ENCODE measurements at regions not wholly inside any gene's neighbourhood (a gene's known extent, or its start where the extent isn't known, plus 50 kb on each side); places are given as distances from the start of the nearest gene placed in this dataset.
"Not testable (repeated sequence)": the region's sequence is repeated elsewhere in the genome, so short reads cannot be mapped to it uniquely, and the experiment has no call there.

DNA sequence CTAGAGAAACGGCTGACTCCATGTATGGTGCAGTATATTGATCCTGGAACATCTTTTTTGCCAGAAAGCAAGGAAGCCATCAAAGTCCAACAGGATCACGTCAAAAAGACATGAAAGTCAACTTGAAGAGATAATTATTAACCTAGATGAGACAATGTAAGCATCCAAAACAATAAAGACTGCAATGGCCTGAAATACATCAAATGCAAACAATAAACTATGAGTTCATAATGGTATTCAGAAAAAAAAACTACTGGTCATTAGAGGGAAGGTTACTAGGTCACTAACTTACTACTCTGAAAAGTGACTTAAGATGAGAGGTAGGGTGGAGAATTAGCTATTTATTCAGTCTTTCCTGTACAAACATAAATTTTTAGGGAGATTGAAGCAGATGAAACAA is 75.3 kb upstream of the OR4F16 start:
- not testable (repeated sequence) for H3K27me3 ChIP-seq (ENCODE audit: insufficient read depth, low read length, poor library complexity, severe bottlenecking); H3K4me3 ChIP-seq (ENCODE audit: low read length, poor library complexity, severe bottlenecking); H3K9me3 ChIP-seq (ENCODE audit: insufficient read depth, low read depth, low read length); H3K4me2 ChIP-seq (ENCODE audit: low read depth, low read length, poor library complexity, severe bottlenecking); H3K4me1 ChIP-seq (ENCODE audit: insufficient read depth, low read length, poor library complexity, severe bottlenecking); H2AFZ ChIP-seq (ENCODE audit: low read length); H3F3A ChIP-seq (ENCODE audit: low read depth); H3K9ac ChIP-seq (ENCODE audit: low read depth, low read length, poor library complexity, severe bottlenecking); H3K79me2 ChIP-seq (ENCODE audit: insufficient read depth, low read length); H3K9me2 ChIP-seq (replicated peaks; ENCODE audit: low read depth, low read length); H3K36me3 ChIP-seq (ENCODE audit: insufficient read depth, low read length); H4K20me1 ChIP-seq (ENCODE audit: insufficient read depth, low read length, poor library complexity, severe bottlenecking)

DNA sequence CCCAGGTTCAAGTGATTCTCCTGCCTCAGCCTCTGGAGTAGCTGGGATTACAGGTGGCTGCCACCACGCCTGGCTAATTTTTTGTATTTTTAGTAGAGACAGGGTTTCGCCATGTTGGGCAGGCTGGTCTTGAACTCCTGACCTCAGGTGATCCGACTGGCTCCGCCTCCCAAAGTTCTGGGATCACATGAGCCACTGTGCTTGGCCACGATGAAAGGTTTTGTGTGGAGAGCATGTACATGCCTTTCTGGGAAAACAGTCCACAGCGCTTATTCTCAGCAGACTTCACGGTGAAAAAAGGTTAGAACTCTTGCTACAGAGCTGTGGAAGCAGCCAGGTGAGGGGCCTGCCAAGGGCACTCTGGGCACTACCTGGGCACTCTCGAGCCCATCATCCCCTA is 85.0 kb upstream of the OR4F16 start:
- H3K4me3 ChIP-seq (ENCODE audit: low read length, poor library complexity, severe bottlenecking); H3K9ac ChIP-seq (ENCODE audit: low read depth, low read length, poor library complexity, severe bottlenecking); H4K20me1 ChIP-seq (ENCODE audit: insufficient read depth, low read length, poor library complexity, severe bottlenecking); H3K9me2 ChIP-seq (replicated peaks; ENCODE audit: low read depth, low read length); H3K9me3 ChIP-seq (ENCODE audit: insufficient read depth, low read depth, low read length); H3K4me1 ChIP-seq (ENCODE audit: insufficient read depth, low read length, poor library complexity, severe bottlenecking); H3K36me3 ChIP-seq (ENCODE audit: insufficient read depth, low read length); H3K4me2 ChIP-seq (ENCODE audit: low read depth, low read length, poor library complexity, severe bottlenecking); H3K27me3 ChIP-seq (ENCODE audit: insufficient read depth, low read length, poor library complexity, severe bottlenecking); H2AFZ ChIP-seq (ENCODE audit: low read length); H3K79me2 ChIP-seq (ENCODE audit: insufficient read depth, low read length); H3F3A ChIP-seq (ENCODE audit: low read depth): not testable (repeated sequence)

DNA sequence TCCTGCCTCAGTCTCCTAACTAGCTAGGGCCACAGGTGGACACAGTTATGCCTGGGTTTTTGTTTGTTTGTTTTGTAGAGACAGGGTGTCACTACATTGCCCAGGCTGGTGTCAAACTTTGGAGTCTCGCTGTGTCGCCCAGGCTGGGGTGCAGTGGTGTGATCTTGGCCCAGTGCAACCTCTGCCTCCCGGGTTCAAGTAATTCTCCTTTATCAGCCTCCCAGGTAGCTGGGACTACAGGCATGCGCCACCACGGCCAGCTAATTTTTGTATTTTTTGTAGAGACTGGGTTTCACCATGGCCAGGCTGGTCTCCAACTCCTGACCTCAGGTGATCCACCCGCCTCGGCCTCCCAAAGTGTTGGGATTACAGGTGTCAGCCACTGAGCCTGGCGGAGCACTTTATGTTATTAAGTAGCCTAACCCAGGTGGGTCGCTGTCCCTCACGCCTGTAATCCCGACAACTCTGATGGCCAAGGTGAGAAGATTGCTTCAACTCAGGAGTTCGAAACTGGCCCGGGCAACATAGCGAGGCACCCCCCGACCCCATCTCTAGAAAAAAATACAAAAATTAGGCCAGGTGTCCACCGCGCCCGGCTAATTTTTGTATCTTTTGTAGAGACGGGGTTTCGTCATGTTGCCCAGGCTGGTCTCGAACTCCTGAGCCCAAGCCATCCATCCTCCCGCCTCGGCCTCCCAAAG is 91.2 kb upstream of the OR4F16 start:
- Histone ChIP-seq H3K9ac (ENCODE audit: low read depth, low read length, poor library complexity, severe bottlenecking) (peak overlapping the region; percentile 81), H3K79me2 (ENCODE audit: insufficient read depth, low read length) (peaks cover 19% of the 10 kb centered on the region), H3K4me3 (ENCODE audit: low read length, poor library complexity, severe bottlenecking) (peak overlapping the region; percentile 72), H3K4me2 (ENCODE audit: low read depth, low read length, poor library complexity, severe bottlenecking) (peak overlapping the region; percentile 71)
- not testable (repeated sequence) for H3K9me3 ChIP-seq (ENCODE audit: insufficient read depth, low read depth, low read length); H2AFZ ChIP-seq (ENCODE audit: low read length); H3F3A ChIP-seq (ENCODE audit: low read depth); H4K20me1 ChIP-seq (ENCODE audit: insufficient read depth, low read length, poor library complexity, severe bottlenecking); H3K36me3 ChIP-seq (ENCODE audit: insufficient read depth, low read length); H3K9me2 ChIP-seq (replicated peaks; ENCODE audit: low read depth, low read length); H3K27me3 ChIP-seq (ENCODE audit: insufficient read depth, low read length, poor library complexity, severe bottlenecking); H3K4me1 ChIP-seq (ENCODE audit: insufficient read depth, low read length, poor library complexity, severe bottlenecking)

DNA sequence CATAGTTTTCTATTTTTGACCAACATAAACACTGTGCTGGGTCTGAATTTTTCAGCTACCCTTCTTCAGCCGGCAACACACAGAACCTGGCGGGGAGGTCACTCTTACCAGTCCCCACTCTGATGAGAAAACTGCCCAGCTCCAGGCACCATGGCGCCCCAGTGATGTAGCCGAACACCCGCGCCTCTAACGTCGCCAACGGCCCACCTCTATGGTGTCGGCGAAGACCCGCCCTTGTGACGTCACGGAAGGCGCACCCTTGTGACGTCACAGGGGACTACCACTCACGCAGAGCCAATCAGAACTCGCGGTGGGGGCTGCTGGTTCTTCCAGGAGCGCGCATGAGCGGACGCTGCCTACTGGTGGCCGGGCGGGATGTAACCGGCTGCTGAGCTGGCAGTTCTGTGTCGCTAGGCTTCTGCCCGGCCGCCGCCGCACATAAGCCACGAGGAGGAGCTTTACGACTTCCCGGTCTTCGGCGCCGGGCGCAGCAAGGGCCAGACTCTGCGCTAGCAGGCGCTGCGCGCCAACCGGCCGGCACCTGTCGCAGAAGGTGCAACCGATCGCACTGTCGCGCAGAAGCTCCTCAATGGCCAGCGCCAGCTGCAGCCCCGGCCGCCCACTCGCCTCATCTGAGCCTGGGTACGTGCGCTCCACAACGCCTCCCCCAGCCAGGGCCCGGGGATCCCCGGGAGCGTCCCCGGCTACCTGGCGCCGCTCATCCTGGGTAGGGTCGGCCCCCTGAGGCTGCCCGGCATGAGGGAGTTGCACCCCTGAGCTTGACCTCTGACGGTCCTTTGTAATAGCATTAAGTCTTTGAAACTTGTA is 92.2 kb upstream of the OR4F16 start:
- not testable (repeated sequence) for H3K4me1 ChIP-seq (ENCODE audit: insufficient read depth, low read length, poor library complexity, severe bottlenecking); H3F3A ChIP-seq (ENCODE audit: low read depth); H3K27me3 ChIP-seq (ENCODE audit: insufficient read depth, low read length, poor library complexity, severe bottlenecking); H3K9me2 ChIP-seq (replicated peaks; ENCODE audit: low read depth, low read length); H3K9me3 ChIP-seq (ENCODE audit: insufficient read depth, low read depth, low read length); H3K36me3 ChIP-seq (ENCODE audit: insufficient read depth, low read length); H4K20me1 ChIP-seq (ENCODE audit: insufficient read depth, low read length, poor library complexity, severe bottlenecking)
- H3K79me2 ChIP-seq (ENCODE audit: insufficient read depth, low read length), result peaks cover 19% of the 10 kb centered on the region
- H2AFZ ChIP-seq (ENCODE audit: low read length), result peak overlapping the region; percentile 58
- TF ChIP-seq, protein P1, sequence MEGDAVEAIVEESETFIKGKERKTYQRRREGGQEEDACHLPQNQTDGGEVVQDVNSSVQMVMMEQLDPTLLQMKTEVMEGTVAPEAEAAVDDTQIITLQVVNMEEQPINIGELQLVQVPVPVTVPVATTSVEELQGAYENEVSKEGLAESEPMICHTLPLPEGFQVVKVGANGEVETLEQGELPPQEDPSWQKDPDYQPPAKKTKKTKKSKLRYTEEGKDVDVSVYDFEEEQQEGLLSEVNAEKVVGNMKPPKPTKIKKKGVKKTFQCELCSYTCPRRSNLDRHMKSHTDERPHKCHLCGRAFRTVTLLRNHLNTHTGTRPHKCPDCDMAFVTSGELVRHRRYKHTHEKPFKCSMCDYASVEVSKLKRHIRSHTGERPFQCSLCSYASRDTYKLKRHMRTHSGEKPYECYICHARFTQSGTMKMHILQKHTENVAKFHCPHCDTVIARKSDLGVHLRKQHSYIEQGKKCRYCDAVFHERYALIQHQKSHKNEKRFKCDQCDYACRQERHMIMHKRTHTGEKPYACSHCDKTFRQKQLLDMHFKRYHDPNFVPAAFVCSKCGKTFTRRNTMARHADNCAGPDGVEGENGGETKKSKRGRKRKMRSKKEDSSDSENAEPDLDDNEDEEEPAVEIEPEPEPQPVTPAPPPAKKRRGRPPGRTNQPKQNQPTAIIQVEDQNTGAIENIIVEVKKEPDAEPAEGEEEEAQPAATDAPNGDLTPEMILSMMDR (conservative IDR thresholded peaks at IDR 0.05; ENCODE audit: low read length), result peak; percentile 31; the same call in 1 of the 2 replicates
- peak overlapping the region; percentile 81 for H3K9ac ChIP-seq (ENCODE audit: low read depth, low read length, poor library complexity, severe bottlenecking)
- H3K4me2 ChIP-seq (ENCODE audit: low read depth, low read length, poor library complexity, severe bottlenecking), result peak overlapping the region; percentile 71
- peak overlapping the region; percentile 72 for H3K4me3 ChIP-seq (ENCODE audit: low read length, poor library complexity, severe bottlenecking)

DNA sequence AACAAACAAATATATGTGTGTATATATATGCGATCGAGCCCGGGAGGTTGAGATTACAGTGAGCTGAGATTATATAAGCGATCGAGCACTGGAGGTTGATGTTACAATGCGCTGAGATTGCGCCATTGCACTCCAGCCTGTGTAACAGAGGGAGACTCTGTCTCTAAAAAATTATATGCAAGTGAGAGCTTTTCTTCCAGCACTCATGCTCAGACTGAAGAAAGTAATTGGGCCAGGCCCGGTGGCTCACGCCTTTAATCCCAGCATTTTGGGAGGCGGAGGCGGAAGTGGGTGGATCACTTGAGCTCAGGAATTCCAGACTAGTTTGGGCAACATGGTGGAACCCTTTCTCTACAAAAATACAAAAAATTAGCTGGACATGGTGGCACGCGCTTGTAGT is 93.2 kb upstream of the OR4F16 start:
- peak overlapping the region; percentile 80 for H3K9ac ChIP-seq (ENCODE audit: low read depth, low read length, poor library complexity, severe bottlenecking)
- peaks cover 19% of the 10 kb centered on the region for H3K79me2 ChIP-seq (ENCODE audit: insufficient read depth, low read length)
- H3K9me2 ChIP-seq (replicated peaks; ENCODE audit: low read depth, low read length); H3K36me3 ChIP-seq (ENCODE audit: insufficient read depth, low read length); H3F3A ChIP-seq (ENCODE audit: low read depth); H3K4me1 ChIP-seq (ENCODE audit: insufficient read depth, low read length, poor library complexity, severe bottlenecking); H3K9me3 ChIP-seq (ENCODE audit: insufficient read depth, low read depth, low read length); H2AFZ ChIP-seq (ENCODE audit: low read length); H4K20me1 ChIP-seq (ENCODE audit: insufficient read depth, low read length, poor library complexity, severe bottlenecking); H3K27me3 ChIP-seq (ENCODE audit: insufficient read depth, low read length, poor library complexity, severe bottlenecking): not testable (repeated sequence)
- peak overlapping the region; percentile 72 for H3K4me3 ChIP-seq (ENCODE audit: low read length, poor library complexity, severe bottlenecking)
- H3K4me2 ChIP-seq (ENCODE audit: low read depth, low read length, poor library complexity, severe bottlenecking), result peak overlapping the region; percentile 58

Measured in Loucy (cell line).